ENCODE measurements at regions not wholly inside any gene's neighbourhood (a gene's known extent, or its start where the extent isn't known, plus 50 kb on each side); places are given as distances from the start of the nearest gene placed in this dataset.

GRCh38 chr5:154607746-154608145 is 129.7 kb upstream of the HAND1 start:
- no peaks in the 10 kb centered on the region for H4K20me1 ChIP-seq (ENCODE audit: insufficient read depth, low read length)
- H3K4me2 ChIP-seq (ENCODE audit: low read depth, low read length), result no peak overlapping the region
- 65% methylated on average over 4 of the region's 4 CpGs for WGBS (ENCODE audit: low lambda C conversion rate)
- H3K4me3 ChIP-seq (replicated peaks in 1 of 3; ENCODE audit: insufficient read depth in 1 of 3, low read depth in 2 of 3, low read length in 3 of 3), result no peak overlapping the region
- peaks cover 8 to 61% of the 10 kb centered on the region in 2 experiments; a peak in 4 of 5 replicates for H3K27me3 ChIP-seq (ENCODE audit: control insufficient read depth in 1 of 2, insufficient read depth in 2 of 2, low read length in 2 of 2)
- H3K79me2 ChIP-seq (ENCODE audit: insufficient read depth, low read length), result no peaks in the 10 kb centered on the region
- peaks cover 12% of the 10 kb centered on the region for H3K4me1 ChIP-seq (ENCODE audit: insufficient read depth, low read length)
- H3K9me3 ChIP-seq (ENCODE audit: low read length), result no peaks in the 10 kb centered on the region
- DNase-seq (ENCODE audit: low spot score) (no peak), FAIRE-seq (no peak), ATAC-seq (no peak)
- TF ChIP-seq KDM1A (CRISPR knock-in tag; IDR thresholded peaks at IDR 0.05), result no peak
- no peak for TF ChIP-seq ZNF274 (CRISPR knock-in tag; IDR thresholded peaks at IDR 0.05)
- no peak for TF ChIP-seq BORCS8-MEF2B (CRISPR knock-in tag; IDR thresholded peaks at IDR 0.05)
- TF ChIP-seq ZBTB4 (CRISPR knock-in tag; IDR thresholded peaks at IDR 0.05; ENCODE audit: borderline replicate concordance), result no peak
- TF ChIP-seq SAP130 (CRISPR knock-in tag; IDR thresholded peaks at IDR 0.05; ENCODE audit: low read depth), result no peak
- no peak for TF ChIP-seq ZNF841 (CRISPR knock-in tag; IDR thresholded peaks at IDR 0.05; ENCODE audit: borderline replicate concordance)
- no peak for TF ChIP-seq ZNF225 (CRISPR knock-in tag; IDR thresholded peaks at IDR 0.05)
- no peak for TF ChIP-seq ELF4 (CRISPR knock-in tag; IDR thresholded peaks at IDR 0.05; ENCODE audit: borderline replicate concordance)
- no peak for TF ChIP-seq U2AF1 (optimal IDR thresholded peaks at IDR 0.05; ENCODE audit: low read depth, low read length)
- no peak for TF ChIP-seq ZBTB7B (CRISPR knock-in tag; IDR thresholded peaks at IDR 0.05)
- no peak for TF ChIP-seq GATAD1 (CRISPR knock-in tag; IDR thresholded peaks at IDR 0.05)
- no peak overlapping the region for H2AFZ ChIP-seq (ENCODE audit: low read length)
- in situ Hi-C loops (cut with HindIII; ENCODE audit: extremely low pct_ligation_motif_present, low pct_unique_long_range_greater_than_20kb) (loop anchor here (5.0 to 25.0 kb wide), 3 partner anchors 85 to 545 kb away; no protein-coding TSS in a partner anchor), intact Hi-C loops (cut with micrococcal nuclease; ENCODE audit: unreplicated experiment) (loop anchor here (10.0 kb wide), 1 partner anchor 633 kb away; no protein-coding TSS in a partner anchor)
- no TSS peak for BruUV-seq (replicated peaks)
- ChIA-PET CTCF (ENCODE audit: low intra/inter-chr PET ratio, low total read pairs) (no interaction called here), POLR2A (no interaction called here)
- H3K27ac ChIP-seq (ENCODE audit: extremely low read length, insufficient read depth, low read length), result no peak overlapping the region
- no peak overlapping the region for H3K9ac ChIP-seq (ENCODE audit: insufficient read depth, low read depth, low read length)
- H3K36me3 ChIP-seq (replicated peaks in 1 of 2; ENCODE audit: control insufficient read depth in 1 of 2, insufficient read depth in 2 of 2, low read length in 2 of 2), result no peaks in the 10 kb centered on the region
